ENCODE measurements at regions not wholly inside any gene's neighbourhood (a gene's known extent, or its start where the extent isn't known, plus 50 kb on each side); places are given as distances from the start of the nearest gene placed in this dataset.

DNA sequence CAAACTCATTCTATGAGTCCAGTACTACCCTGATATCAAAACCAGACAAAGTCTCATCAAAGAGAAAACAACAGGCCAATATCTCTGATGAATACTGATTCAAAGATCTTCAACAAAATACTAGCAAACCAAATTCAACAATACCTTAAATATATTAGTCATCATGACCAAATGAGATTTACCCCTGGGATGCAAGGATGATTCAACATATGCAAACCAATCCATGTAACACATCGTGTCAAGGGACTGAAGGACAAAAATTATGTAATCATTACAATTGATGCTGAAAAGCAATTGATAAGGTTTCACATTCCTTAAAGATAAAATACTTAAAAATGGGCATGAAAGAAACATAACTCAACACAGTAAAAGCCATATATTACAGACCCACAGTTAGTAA is 1476.9 kb downstream of the SI start:
- TF ChIP-seq, protein P1, sequence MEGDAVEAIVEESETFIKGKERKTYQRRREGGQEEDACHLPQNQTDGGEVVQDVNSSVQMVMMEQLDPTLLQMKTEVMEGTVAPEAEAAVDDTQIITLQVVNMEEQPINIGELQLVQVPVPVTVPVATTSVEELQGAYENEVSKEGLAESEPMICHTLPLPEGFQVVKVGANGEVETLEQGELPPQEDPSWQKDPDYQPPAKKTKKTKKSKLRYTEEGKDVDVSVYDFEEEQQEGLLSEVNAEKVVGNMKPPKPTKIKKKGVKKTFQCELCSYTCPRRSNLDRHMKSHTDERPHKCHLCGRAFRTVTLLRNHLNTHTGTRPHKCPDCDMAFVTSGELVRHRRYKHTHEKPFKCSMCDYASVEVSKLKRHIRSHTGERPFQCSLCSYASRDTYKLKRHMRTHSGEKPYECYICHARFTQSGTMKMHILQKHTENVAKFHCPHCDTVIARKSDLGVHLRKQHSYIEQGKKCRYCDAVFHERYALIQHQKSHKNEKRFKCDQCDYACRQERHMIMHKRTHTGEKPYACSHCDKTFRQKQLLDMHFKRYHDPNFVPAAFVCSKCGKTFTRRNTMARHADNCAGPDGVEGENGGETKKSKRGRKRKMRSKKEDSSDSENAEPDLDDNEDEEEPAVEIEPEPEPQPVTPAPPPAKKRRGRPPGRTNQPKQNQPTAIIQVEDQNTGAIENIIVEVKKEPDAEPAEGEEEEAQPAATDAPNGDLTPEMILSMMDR (IDR thresholded peaks at IDR 0.05; ENCODE audit: low read depth, low read length, poor library complexity, severe bottlenecking), result no peak
- no peak for TF ChIP-seq EZH2phosphoT487 (IDR thresholded peaks at IDR 0.05; ENCODE audit: borderline replicate concordance, low read length)

Data from DOHH2 (cell line).